ENCODE measurements at regions not wholly inside any gene's neighbourhood (a gene's known extent, or its start where the extent isn't known, plus 50 kb on each side); places are given as distances from the start of the nearest gene placed in this dataset.

DNA sequence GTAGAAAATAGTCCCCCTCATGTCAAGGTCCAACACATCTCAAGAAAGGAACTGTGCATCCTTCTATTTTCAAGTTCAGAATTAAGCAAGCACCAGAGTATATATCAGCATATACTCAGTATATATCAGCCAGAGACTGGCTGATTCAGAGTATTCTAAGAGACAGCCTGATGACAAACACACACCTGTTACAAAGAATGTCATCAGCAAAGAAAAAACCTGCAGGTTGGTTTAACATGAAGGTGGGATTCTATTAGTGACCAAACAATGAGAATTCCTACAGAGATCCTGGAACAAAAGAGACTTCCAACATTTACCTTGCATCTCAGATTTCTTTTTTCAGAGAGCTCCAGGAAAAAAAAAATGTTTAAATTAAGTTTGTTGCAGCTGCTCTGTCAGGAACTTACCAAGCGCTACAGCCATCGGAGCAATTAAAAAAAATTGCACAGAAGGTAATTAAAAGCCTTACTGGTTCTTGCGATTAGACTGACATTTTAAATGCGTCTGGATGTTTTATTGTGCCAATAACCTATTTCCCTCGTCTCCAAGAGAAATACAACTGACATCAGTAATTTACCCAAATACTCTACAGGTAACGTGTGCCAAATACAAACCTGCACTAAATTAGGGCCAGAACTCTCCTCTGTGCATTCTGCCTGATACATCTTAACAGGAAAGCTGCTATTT, 218.1 kb downstream of the HNMT start:
- no peak for TF ChIP-seq CTCF (IDR thresholded peaks at IDR 0.05; ENCODE audit: insufficient read depth, low read depth, low read length)
- TF ChIP-seq EZH2 (IDR thresholded peaks at IDR 0.05; ENCODE audit: insufficient read depth, low read length): no peak
